ENCODE measurements at regions not wholly inside any gene's neighbourhood (a gene's known extent, or its start where the extent isn't known, plus 50 kb on each side); places are given as distances from the start of the nearest gene placed in this dataset.

DNA sequence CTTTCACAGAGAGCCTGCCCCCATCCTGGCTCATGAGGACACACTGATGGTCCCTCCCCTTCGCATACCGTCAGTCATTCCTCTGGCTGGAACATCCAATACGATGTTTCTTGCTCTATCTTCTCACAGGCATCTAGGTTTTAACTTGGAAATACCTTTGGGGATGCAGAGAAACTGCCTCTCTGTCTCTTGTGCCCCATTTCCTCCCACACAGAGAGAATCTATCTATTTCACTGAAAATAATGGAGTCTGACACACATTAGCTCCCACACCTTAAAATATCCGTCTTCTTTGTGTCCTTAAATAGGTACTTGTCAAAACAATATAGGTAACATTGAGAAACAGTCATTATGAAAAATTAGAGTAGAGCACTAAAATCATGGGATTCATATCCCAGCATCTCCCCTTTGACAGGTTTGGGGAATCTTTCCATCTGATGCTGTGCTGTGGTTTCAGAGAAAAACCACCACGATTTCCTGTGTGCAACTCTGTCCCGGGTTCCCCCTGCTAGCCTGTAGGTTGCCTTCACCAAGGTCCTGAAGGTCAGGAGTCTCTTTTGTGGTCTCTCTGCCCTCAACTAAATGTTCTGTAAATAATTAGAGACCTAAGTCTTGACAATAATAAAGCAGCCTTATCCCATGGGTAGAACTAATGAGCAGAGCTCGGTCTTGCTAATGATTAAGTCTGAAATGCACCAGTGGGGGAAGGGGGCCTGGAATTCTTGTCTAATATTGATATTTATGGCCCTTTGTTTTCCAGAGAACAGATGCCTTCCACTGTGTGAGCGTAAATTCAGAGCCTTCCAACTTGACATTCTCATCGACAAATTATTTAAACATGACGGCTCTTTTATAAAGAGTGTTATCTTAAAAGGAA lies 371.0 kb downstream of the ICE1 start:
- DNase-seq = no peak
- no peak overlapping the region for H3K56ac ChIP-seq (ENCODE audit: low read length)
- WGBS (ENCODE audit: extremely low coverage, insufficient coverage, low lambda C conversion rate) = no CpG with 5 or more reads among the region's 10 CpGs
- H3K4ac ChIP-seq (ENCODE audit: low read depth, low read length) = no peak overlapping the region
- no peak overlapping the region for H3K23ac ChIP-seq (ENCODE audit: low read length)
- no peak overlapping the region for H2BK120ac ChIP-seq (ENCODE audit: low read depth, low read length)
- no peaks in the 10 kb centered on the region for H3K36me3 ChIP-seq (ENCODE audit: control insufficient read depth, insufficient read depth, low read length)
- H3K79me1 ChIP-seq (ENCODE audit: low read length) = no peaks in the 10 kb centered on the region
- no peak overlapping the region for H3K4me3 ChIP-seq (ENCODE audit: low read length)
- no peak overlapping the region for H4K8ac ChIP-seq (ENCODE audit: low read depth, low read length)
- no peaks in the 10 kb centered on the region for H3K79me2 ChIP-seq (ENCODE audit: control insufficient read depth, insufficient read depth, low read length)
- no peak overlapping the region for H3K18ac ChIP-seq (ENCODE audit: low read length)
- no peak overlapping the region for H2BK15ac ChIP-seq (replicated peaks; ENCODE audit: low read depth)
- no peak overlapping the region for H2BK5ac ChIP-seq (ENCODE audit: low read length)
- no peak overlapping the region for H2AK5ac ChIP-seq (ENCODE audit: low read length)
- no peaks in the 10 kb centered on the region for H3K4me1 ChIP-seq (ENCODE audit: control insufficient read depth, low read depth, low read length)
- no peak overlapping the region for H3K4me2 ChIP-seq (ENCODE audit: low read length)
- H3K27ac ChIP-seq (ENCODE audit: low read depth, low read length) = no peak overlapping the region
- no peak overlapping the region for H3K9ac ChIP-seq (ENCODE audit: low read length)
- H4K5ac ChIP-seq (ENCODE audit: low read length) = no peak overlapping the region
- H3K27me3 ChIP-seq (ENCODE audit: insufficient read depth, low read length, poor library complexity) = no peaks in the 10 kb centered on the region

DNA sequence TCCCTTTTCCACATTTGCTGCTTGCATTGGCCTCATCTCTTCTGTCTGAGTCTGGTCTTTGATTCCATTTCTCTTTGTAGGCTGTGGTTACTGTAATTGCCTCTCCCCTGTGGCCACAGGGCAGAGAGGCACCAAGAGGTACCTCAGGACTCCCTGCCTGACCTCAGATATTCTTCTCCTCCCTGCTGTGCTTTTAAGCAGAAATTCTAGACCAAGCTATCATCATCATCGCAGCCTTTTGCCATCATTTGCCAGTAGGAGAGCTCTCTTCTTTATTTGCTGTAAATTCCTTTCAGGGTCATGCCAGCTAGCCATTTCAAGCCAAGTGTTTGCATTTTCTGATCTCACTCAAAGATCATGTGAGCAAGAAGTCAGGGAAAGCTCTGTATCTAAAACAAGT lies 369.6 kb downstream of the ICE1 start:
- Histone ChIP-seq H4K8ac (ENCODE audit: low read depth, low read length) (no peak overlapping the region), H4K5ac (ENCODE audit: low read length) (no peak overlapping the region), H3K79me1 (ENCODE audit: low read length) (no peaks in the 10 kb centered on the region), H2AK5ac (ENCODE audit: low read length) (no peak overlapping the region), H3K56ac (ENCODE audit: low read length) (no peak overlapping the region), H3K36me3 (ENCODE audit: control insufficient read depth, insufficient read depth, low read length) (no peaks in the 10 kb centered on the region), H3K4ac (ENCODE audit: low read depth, low read length) (no peak overlapping the region), H3K23ac (ENCODE audit: low read length) (no peak overlapping the region), H3K27ac (ENCODE audit: low read depth, low read length) (no peak overlapping the region), H2BK120ac (ENCODE audit: low read depth, low read length) (no peak overlapping the region), H2BK5ac (ENCODE audit: low read length) (no peak overlapping the region), H3K18ac (ENCODE audit: low read length) (no peak overlapping the region), H3K27me3 (ENCODE audit: insufficient read depth, low read length, poor library complexity) (no peaks in the 10 kb centered on the region), H3K4me2 (ENCODE audit: low read length) (no peak overlapping the region), H3K79me2 (ENCODE audit: control insufficient read depth, insufficient read depth, low read length) (no peaks in the 10 kb centered on the region), H3K4me1 (ENCODE audit: control insufficient read depth, low read depth, low read length) (no peaks in the 10 kb centered on the region), H3K4me3 (ENCODE audit: low read length) (no peak overlapping the region), H3K9ac (ENCODE audit: low read length) (no peak overlapping the region), H2BK15ac (replicated peaks; ENCODE audit: low read depth) (no peak overlapping the region)
- DNase-seq = no peak
- WGBS (ENCODE audit: extremely low coverage, insufficient coverage, low lambda C conversion rate) = no CpG with 5 or more reads among the region's 1 CpG

DNA sequence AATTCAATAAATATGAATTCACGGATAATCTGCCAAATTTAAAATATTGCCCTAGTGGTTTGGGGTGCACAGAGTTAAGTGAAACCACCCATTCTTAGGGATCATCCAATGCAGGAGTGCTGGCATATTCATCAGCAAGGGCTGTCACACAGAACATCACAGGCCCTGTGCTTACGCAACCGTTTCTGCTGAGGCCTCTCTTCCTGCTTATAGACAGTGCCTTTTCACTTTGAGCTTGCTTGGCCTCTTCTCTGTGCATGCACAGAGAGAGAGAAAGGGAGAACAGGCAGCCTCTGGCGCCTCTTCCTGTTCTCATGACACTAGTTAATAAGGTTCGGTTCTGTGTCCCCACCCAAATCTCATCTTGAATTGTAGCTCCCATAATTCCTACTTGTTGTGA lies 366.3 kb downstream of the ICE1 start:
- Histone ChIP-seq H3K18ac (ENCODE audit: low read length) (no peak overlapping the region), H3K4me2 (ENCODE audit: low read length) (no peak overlapping the region), H3K79me1 (ENCODE audit: low read length) (no peaks in the 10 kb centered on the region), H4K5ac (ENCODE audit: low read length) (no peak overlapping the region), H2AK5ac (ENCODE audit: low read length) (no peak overlapping the region), H2BK120ac (ENCODE audit: low read depth, low read length) (no peak overlapping the region), H3K79me2 (ENCODE audit: control insufficient read depth, insufficient read depth, low read length) (no peaks in the 10 kb centered on the region), H3K9ac (ENCODE audit: low read length) (no peak overlapping the region), H2BK5ac (ENCODE audit: low read length) (no peak overlapping the region), H3K23ac (ENCODE audit: low read length) (no peak overlapping the region), H3K27ac (ENCODE audit: low read depth, low read length) (no peak overlapping the region), H3K4me1 (ENCODE audit: control insufficient read depth, low read depth, low read length) (no peaks in the 10 kb centered on the region), H4K8ac (ENCODE audit: low read depth, low read length) (no peak overlapping the region), H3K4ac (ENCODE audit: low read depth, low read length) (no peak overlapping the region), H3K36me3 (ENCODE audit: control insufficient read depth, insufficient read depth, low read length) (no peaks in the 10 kb centered on the region), H3K27me3 (ENCODE audit: insufficient read depth, low read length, poor library complexity) (no peaks in the 10 kb centered on the region), H3K4me3 (ENCODE audit: low read length) (no peak overlapping the region), H3K56ac (ENCODE audit: low read length) (no peak overlapping the region), H2BK15ac (replicated peaks; ENCODE audit: low read depth) (no peak overlapping the region)
- no CpG with 5 or more reads among the region's 5 CpGs for WGBS (ENCODE audit: extremely low coverage, insufficient coverage, low lambda C conversion rate)
- DNase-seq = no peak

DNA sequence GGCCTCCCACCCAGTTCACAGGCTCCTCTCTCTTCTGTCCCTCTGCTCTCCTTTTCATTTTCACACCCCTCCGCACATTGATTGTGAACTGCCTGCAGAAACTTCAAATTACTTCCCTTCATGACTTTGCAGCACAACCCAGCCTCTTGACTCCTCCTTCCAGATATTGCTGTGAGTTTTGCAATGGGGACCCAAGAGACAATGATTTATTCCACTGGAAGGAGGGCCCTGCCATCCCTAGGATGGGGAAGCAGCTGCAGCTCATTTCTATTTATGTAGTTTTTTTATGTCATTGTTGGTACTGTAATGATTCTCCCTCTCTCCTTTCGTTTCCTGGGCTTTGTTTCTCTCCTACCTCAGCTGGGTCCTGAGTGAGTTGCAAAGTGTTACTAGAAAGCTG lies 364.9 kb downstream of the ICE1 start:
- Histone ChIP-seq H3K9ac (ENCODE audit: low read length) (no peak overlapping the region), H2BK15ac (replicated peaks; ENCODE audit: low read depth) (no peak overlapping the region), H3K56ac (ENCODE audit: low read length) (no peak overlapping the region), H3K23ac (ENCODE audit: low read length) (no peak overlapping the region), H3K27ac (ENCODE audit: low read depth, low read length) (no peak overlapping the region), H3K4ac (ENCODE audit: low read depth, low read length) (no peak overlapping the region), H2AK5ac (ENCODE audit: low read length) (no peak overlapping the region), H3K79me1 (ENCODE audit: low read length) (no peaks in the 10 kb centered on the region), H3K4me1 (ENCODE audit: control insufficient read depth, low read depth, low read length) (no peaks in the 10 kb centered on the region), H3K79me2 (ENCODE audit: control insufficient read depth, insufficient read depth, low read length) (no peaks in the 10 kb centered on the region), H4K5ac (ENCODE audit: low read length) (no peak overlapping the region), H3K4me3 (ENCODE audit: low read length) (no peak overlapping the region), H2BK120ac (ENCODE audit: low read depth, low read length) (no peak overlapping the region), H3K18ac (ENCODE audit: low read length) (no peak overlapping the region), H3K36me3 (ENCODE audit: control insufficient read depth, insufficient read depth, low read length) (no peaks in the 10 kb centered on the region), H4K8ac (ENCODE audit: low read depth, low read length) (no peak overlapping the region), H2BK5ac (ENCODE audit: low read length) (no peak overlapping the region), H3K27me3 (ENCODE audit: insufficient read depth, low read length, poor library complexity) (no peaks in the 10 kb centered on the region), H3K4me2 (ENCODE audit: low read length) (no peak overlapping the region)
- no CpG with 5 or more reads among the region's 2 CpGs for WGBS (ENCODE audit: extremely low coverage, insufficient coverage, low lambda C conversion rate)
- DNase-seq = no peak

DNA sequence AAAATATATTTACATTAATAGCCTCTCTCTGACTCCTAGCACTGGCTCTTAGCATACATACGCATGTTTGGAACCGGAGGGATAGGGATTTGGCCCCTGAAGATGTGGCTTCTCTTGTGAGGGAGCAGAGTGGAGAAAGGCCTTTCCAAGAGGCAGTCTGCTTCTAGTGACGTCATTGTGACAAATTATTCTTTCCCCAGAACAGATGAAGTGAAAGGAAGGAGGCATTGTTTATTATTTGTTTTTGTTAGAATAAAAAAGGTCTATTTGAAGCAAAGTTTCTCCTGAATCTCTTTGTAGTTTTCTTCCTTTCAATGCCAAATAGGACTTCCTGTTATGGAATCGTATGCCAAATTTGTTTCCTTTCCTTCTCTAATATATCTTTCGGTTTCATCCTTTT lies 361.6 kb downstream of the ICE1 start:
- no peak overlapping the region for H3K27ac ChIP-seq (ENCODE audit: low read depth, low read length)
- no peak overlapping the region for H3K4me2 ChIP-seq (ENCODE audit: low read length)
- no peak overlapping the region for H2BK120ac ChIP-seq (ENCODE audit: low read depth, low read length)
- no peak overlapping the region for H4K5ac ChIP-seq (ENCODE audit: low read length)
- no peak overlapping the region for H3K9ac ChIP-seq (ENCODE audit: low read length)
- no peak for DNase-seq
- no peak overlapping the region for H3K23ac ChIP-seq (ENCODE audit: low read length)
- WGBS (ENCODE audit: extremely low coverage, insufficient coverage, low lambda C conversion rate) = no CpG with 5 or more reads among the region's 5 CpGs
- no peak overlapping the region for H3K4ac ChIP-seq (ENCODE audit: low read depth, low read length)
- no peaks in the 10 kb centered on the region for H3K4me1 ChIP-seq (ENCODE audit: control insufficient read depth, low read depth, low read length)
- no peaks in the 10 kb centered on the region for H3K27me3 ChIP-seq (ENCODE audit: insufficient read depth, low read length, poor library complexity)
- no peaks in the 10 kb centered on the region for H3K79me1 ChIP-seq (ENCODE audit: low read length)
- no peak overlapping the region for H2BK5ac ChIP-seq (ENCODE audit: low read length)
- H2AK5ac ChIP-seq (ENCODE audit: low read length) = no peak overlapping the region
- no peak overlapping the region for H3K18ac ChIP-seq (ENCODE audit: low read length)
- H3K36me3 ChIP-seq (ENCODE audit: control insufficient read depth, insufficient read depth, low read length) = no peaks in the 10 kb centered on the region
- no peak overlapping the region for H3K56ac ChIP-seq (ENCODE audit: low read length)
- H2BK15ac ChIP-seq (replicated peaks; ENCODE audit: low read depth) = no peak overlapping the region
- no peak overlapping the region for H4K8ac ChIP-seq (ENCODE audit: low read depth, low read length)
- no peak overlapping the region for H3K4me3 ChIP-seq (ENCODE audit: low read length)
- H3K79me2 ChIP-seq (ENCODE audit: control insufficient read depth, insufficient read depth, low read length) = no peaks in the 10 kb centered on the region

DNA sequence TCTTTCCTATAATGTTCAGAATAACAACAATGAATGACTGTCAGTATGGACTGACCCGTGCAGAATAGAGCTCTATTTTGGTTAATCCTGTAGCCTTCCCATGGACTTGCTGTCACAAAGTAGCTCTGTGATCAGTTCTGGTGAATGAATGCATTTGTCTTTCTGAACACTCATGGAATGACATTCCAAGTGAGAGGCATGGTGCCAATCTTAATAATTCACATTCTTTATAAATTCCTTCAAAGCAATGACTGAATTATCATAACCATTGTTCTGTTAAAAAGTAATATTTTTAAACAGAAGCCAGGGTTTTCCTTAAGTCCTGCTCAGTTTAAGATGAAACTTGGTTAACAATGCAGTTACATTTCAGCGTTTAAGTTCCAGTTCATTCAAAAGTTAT lies 360.5 kb downstream of the ICE1 start:
- H3K27me3 ChIP-seq (ENCODE audit: insufficient read depth, low read length, poor library complexity) = no peaks in the 10 kb centered on the region

More for the DNA sequence above, 360.5 kb downstream of the ICE1 start:
- Histone ChIP-seq H3K23ac (ENCODE audit: low read length) (no peak overlapping the region), H2BK120ac (ENCODE audit: low read depth, low read length) (no peak overlapping the region), H3K4me1 (ENCODE audit: control insufficient read depth, low read depth, low read length) (no peaks in the 10 kb centered on the region), H3K27ac (ENCODE audit: low read depth, low read length) (no peak overlapping the region), H4K8ac (ENCODE audit: low read depth, low read length) (no peak overlapping the region), H4K5ac (ENCODE audit: low read length) (no peak overlapping the region), H3K79me1 (ENCODE audit: low read length) (no peaks in the 10 kb centered on the region), H3K4me3 (ENCODE audit: low read length) (no peak overlapping the region), H3K18ac (ENCODE audit: low read length) (no peak overlapping the region), H3K79me2 (ENCODE audit: control insufficient read depth, insufficient read depth, low read length) (no peaks in the 10 kb centered on the region), H3K4ac (ENCODE audit: low read depth, low read length) (no peak overlapping the region), H2BK5ac (ENCODE audit: low read length) (no peak overlapping the region), H3K36me3 (ENCODE audit: control insufficient read depth, insufficient read depth, low read length) (no peaks in the 10 kb centered on the region), H3K56ac (ENCODE audit: low read length) (no peak overlapping the region), H3K9ac (ENCODE audit: low read length) (no peak overlapping the region), H2BK15ac (replicated peaks; ENCODE audit: low read depth) (no peak overlapping the region), H3K4me2 (ENCODE audit: low read length) (no peak overlapping the region), H2AK5ac (ENCODE audit: low read length) (no peak overlapping the region)
- no peak for DNase-seq
- no CpG with 5 or more reads among the region's 2 CpGs for WGBS (ENCODE audit: extremely low coverage, insufficient coverage, low lambda C conversion rate)

Measured in mesendoderm (in vitro differentiated cells).